ENCODE measurements at regions not wholly inside any gene's neighbourhood (a gene's known extent, or its start where the extent isn't known, plus 50 kb on each side); places are given as distances from the start of the nearest gene placed in this dataset.

DNA sequence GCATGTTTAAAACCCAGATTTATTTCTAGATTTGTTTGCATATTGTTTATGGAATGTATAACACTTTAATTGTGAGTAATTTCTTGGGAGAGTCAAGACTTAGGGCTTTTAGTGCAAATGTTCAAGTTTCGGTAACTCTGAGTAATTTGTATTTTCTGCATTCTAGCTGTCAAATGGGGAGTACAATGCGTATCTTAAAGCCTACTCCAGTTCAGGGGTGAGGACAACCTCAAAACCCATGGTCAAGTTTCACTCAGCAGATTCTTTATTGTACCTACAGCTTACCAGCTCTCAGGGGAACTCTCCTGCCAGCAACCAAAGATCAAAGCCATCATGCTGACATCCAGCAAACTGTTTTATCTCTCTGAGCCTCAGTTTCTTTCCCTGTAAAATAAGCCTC is 458.6 kb upstream of the JARID2 start:
- TF ChIP-seq TAF1 (IDR thresholded peaks at IDR 0.05; ENCODE audit: borderline replicate concordance, insufficient read depth, low read length) = no peak
- no peak for TF ChIP-seq REST (IDR thresholded peaks at IDR 0.05; ENCODE audit: insufficient read depth in 1 of 2, low read depth in 2 of 2, low read length in 2 of 2)

DNA sequence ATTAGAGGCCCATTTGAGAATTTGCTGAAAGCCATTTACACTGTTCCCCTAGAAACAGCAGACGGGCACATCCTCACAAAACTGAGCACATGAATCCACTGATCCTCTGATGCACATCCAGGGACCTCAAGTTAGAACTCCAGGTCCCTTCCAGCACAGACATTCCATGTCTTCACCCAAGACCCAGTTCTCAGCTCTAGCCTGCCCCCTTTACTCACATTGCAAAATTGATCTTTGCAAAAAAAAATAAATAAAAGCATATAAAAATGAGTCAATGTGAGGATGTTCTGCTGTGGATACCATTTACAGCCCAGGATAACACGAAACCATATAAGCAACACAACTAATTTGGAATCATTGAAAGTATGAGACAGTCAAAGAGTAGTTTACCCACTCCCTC is 458.2 kb upstream of the JARID2 start:
- TF ChIP-seq SIN3A (IDR thresholded peaks at IDR 0.05; ENCODE audit: borderline replicate concordance, insufficient read depth, low read length) (no peak), FOXP2 (optimal IDR thresholded peaks at IDR 0.05; ENCODE audit: borderline replicate concordance, extremely low read depth, extremely low read length, insufficient read depth) (no peak), TAF1 (IDR thresholded peaks at IDR 0.05; ENCODE audit: borderline replicate concordance, insufficient read depth, low read length) (no peak)

DNA sequence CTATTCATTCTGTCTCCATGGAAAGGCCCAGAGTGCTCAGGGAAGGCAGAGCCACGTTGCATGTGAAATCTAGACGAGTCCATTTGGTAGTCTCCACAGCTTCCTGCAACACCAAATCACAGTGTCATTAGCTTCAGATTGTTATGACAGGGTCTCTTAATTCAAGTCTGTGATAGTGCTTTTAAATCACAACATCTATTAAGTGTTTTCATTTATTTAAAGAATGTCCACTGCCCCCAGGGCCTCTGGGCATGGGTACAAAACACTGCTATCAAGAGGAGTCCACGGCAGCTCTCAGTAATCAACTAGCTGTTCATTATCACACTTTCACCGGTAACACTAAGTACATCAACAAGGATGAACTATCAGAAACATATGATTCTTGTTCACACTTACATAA is 455.9 kb upstream of the JARID2 start:
- TF ChIP-seq REST (IDR thresholded peaks at IDR 0.05; ENCODE audit: insufficient read depth in 1 of 2, low read depth in 2 of 2, low read length in 2 of 2) (no peak), TAF1 (IDR thresholded peaks at IDR 0.05; ENCODE audit: borderline replicate concordance, insufficient read depth, low read length) (no peak), SIN3A (IDR thresholded peaks at IDR 0.05; ENCODE audit: borderline replicate concordance, insufficient read depth, low read length) (no peak), POLR2AphosphoS5 (IDR thresholded peaks at IDR 0.05; ENCODE audit: low read depth, low read length) (no peak), FOXP2 (optimal IDR thresholded peaks at IDR 0.05; ENCODE audit: borderline replicate concordance, extremely low read depth, extremely low read length, insufficient read depth) (no peak)

GRCh38 chr6:14790976-14791375 is 454.9 kb upstream of the JARID2 start:
- TF ChIP-seq SIN3A (IDR thresholded peaks at IDR 0.05; ENCODE audit: borderline replicate concordance, insufficient read depth, low read length) = no peak
- TF ChIP-seq POLR2AphosphoS5 (IDR thresholded peaks at IDR 0.05; ENCODE audit: low read depth, low read length) = no peak
- no peak for TF ChIP-seq FOXP2 (optimal IDR thresholded peaks at IDR 0.05; ENCODE audit: borderline replicate concordance, extremely low read depth, extremely low read length, insufficient read depth)
- TF ChIP-seq TAF1 (IDR thresholded peaks at IDR 0.05; ENCODE audit: borderline replicate concordance, insufficient read depth, low read length) = no peak
- TF ChIP-seq REST (IDR thresholded peaks at IDR 0.05; ENCODE audit: insufficient read depth in 1 of 2, low read depth in 2 of 2, low read length in 2 of 2) = no peak

GRCh38 chr6:14791526-14791925 is 454.3 kb upstream of the JARID2 start:
- TF ChIP-seq FOXP2 (optimal IDR thresholded peaks at IDR 0.05; ENCODE audit: borderline replicate concordance, extremely low read depth, extremely low read length, insufficient read depth) (no peak), POLR2AphosphoS5 (IDR thresholded peaks at IDR 0.05; ENCODE audit: low read depth, low read length) (no peak), TAF1 (IDR thresholded peaks at IDR 0.05; ENCODE audit: borderline replicate concordance, insufficient read depth, low read length) (no peak), SIN3A (IDR thresholded peaks at IDR 0.05; ENCODE audit: borderline replicate concordance, insufficient read depth, low read length) (no peak), REST (IDR thresholded peaks at IDR 0.05; ENCODE audit: insufficient read depth in 1 of 2, low read depth in 2 of 2, low read length in 2 of 2) (no peak)
